ENCODE measurements at regions not wholly inside any gene's neighbourhood (a gene's known extent, or its start where the extent isn't known, plus 50 kb on each side); places are given as distances from the start of the nearest gene placed in this dataset.

DNA sequence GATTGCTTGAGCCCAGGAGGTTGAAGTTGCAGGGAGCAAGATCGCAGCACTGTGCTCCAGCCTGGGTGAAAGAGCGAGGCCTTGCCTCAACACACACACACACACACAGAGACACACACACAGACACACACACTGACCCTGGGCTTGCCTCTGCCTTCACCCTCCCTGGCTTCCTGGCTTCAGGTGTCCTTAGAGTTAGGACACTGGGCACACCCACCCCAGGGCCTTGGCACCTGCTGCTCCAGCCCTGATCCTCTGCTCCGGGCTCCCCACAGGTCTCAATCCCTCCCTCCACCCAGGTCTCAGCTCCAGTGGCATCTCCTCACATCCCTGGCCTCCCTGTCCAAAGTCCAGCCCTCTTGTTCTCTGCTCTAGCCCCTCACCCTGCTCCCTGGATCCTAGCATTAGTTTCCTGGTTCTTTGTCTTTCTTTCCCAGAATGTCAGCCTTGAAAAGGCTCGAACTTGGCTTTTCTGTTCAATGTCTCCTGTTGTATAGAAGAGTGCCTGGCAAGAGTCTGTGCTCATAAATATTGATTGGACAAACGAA is 212.9 kb downstream of the C9orf50 start:
- H3K36me3 Mint-ChIP-seq (ENCODE audit: low read depth): no peaks in the 10 kb centered on the region
- intact Hi-C loops (cut with micrococcal nuclease): no loop called here
- peaks cover 29% of the 10 kb centered on the region for H3K4me1 Mint-ChIP-seq (ENCODE audit: low read depth)
- no peak overlapping the region for H3K4me3 Mint-ChIP-seq
- H3K27ac Mint-ChIP-seq: no peak overlapping the region
- H3K9me3 Mint-ChIP-seq: peaks cover 12% of the 10 kb centered on the region
- peaks cover 12% of the 10 kb centered on the region for H3K27me3 Mint-ChIP-seq

DNA sequence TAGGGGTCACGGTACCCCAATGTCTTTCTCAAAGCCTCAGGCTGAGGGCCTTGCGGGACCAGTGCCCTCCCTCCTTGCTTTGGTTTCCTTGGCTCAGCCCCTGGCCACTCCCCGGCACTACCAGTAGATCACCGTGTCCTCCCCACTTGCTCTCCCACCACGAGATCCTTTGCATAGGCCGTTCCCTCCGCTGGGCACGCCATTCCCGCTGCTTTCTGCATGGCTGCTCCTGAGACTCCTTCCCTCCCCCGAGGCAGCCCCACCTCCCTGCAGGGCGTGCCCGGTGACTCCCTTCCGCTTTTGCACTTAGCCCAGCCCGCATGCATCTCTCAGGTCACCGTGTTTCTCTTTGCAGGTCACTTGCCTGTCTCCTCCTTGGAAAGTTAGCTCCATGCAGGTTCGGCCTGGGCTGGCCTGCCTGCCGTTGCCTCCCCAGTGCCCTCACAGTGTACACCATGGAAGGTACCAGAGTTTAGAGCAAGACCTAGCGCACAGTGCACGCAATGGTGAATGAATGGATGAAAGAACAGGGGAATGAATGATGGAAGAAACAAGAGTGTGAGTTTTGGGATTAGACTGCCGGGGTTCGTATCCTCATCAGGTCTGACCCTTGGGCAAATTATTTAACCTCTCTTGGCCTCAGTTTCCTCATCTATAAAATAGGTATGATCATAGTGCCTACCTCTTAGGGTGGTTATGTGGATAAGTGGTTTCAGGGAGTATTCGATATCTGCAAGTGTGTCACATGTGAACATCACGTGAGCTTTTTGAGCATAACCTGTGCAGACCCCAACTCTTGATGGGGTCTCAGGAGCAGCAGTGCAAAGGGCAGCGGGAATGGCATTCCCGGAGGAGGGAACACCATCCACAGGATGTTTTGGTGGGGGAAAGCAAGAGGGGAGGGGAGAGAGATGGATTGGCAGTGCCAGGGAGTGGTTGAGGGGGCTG is 214.3 kb downstream of the C9orf50 start:
- peaks cover 36% of the 10 kb centered on the region for H3K4me1 Mint-ChIP-seq (ENCODE audit: low read depth)
- peak overlapping the region; percentile 24 for H3K4me3 Mint-ChIP-seq
- peaks cover 12% of the 10 kb centered on the region for H3K9me3 Mint-ChIP-seq
- peaks cover 22% of the 10 kb centered on the region for H3K27me3 Mint-ChIP-seq
- H3K27ac Mint-ChIP-seq: peak overlapping the region; percentile 58
- no peaks in the 10 kb centered on the region for H3K36me3 Mint-ChIP-seq (ENCODE audit: low read depth)
- intact Hi-C loops (cut with micrococcal nuclease): no loop called here

DNA sequence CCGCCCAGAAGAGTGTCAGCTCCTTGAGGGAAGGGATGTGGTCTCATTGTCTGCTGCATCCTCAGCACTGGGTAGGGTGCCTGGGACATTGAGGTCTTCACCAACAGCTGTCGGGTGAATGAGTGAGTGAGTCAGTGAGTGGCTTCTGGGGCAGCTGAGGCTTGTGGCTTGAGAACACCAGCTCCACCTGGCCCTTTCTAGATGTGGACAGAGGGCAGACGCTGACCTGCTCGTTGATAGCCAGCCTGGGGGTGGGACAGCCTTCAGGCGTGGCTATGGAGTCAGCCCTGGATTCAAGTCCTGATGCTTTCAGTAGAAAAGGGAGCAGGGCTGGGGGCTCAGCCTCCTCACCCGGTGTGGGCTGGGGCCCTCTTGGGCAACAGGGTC is 215.1 kb downstream of the C9orf50 start:
- Mint-ChIP-seq H3K27me3 (peaks cover 22% of the 10 kb centered on the region), H3K9me3 (peaks cover 11% of the 10 kb centered on the region), H3K36me3 (ENCODE audit: low read depth) (no peaks in the 10 kb centered on the region), H3K27ac (peak overlapping the region; percentile 58), H3K4me3 (no peak overlapping the region), H3K4me1 (ENCODE audit: low read depth) (peaks cover 36% of the 10 kb centered on the region)
- intact Hi-C loops (cut with micrococcal nuclease): no loop called here

DNA sequence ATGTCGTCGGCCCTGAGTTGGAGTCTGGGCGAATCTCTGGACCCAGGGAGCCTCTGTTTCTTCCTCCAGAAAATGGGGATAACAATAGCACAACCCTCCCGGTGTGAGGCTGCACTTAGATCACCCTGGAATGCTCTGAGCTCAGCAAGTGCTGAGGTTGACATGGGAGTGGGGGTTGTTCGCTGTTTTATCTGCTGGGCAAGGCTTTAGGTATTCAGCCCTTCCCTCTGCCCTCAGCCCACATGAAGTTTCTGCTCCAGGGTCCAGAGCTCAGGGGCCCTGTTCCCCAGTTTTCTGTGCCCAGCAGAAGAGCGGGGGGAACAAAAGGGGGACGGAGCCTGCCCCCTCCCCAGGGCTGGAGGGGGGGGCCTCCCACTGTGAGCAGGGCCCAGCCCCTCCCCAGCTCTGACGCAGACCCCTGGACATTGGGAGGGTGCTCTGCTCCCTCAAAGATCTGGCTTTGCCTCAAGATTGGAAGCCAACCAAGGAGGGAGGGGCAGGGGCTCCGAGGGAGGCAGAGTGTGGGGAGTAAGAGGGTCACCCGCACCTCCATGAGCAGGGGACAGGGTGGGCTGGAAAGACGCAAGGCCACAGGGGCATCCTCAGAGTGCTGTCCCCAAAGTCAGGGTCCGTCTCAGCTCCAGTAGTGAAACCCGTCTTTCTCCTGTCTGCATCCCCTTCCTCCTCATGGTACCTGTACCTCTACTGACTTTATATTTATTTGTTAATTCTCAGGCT is 215.6 kb downstream of the C9orf50 start:
- H3K27me3 Mint-ChIP-seq: peaks cover 22% of the 10 kb centered on the region

DNA sequence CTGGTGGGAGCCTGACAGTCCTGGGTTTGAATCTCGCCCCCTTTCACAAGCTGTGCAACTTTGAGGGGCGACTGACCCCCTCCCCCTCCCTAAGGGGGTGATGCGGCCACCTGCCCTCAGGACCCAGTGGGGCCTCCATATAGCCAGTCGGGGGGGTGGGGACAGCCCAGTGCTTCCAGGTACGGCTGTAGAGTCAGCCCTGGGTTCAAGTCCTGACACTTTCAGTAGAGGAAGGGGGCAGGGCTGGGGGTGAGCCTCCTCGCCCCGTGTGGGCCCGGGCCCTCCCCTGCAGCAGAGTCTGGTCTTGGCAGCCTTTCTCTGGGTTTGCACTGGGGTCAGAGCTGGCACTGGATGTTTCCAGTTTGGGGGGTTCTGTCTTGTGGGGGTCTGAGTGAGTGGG is 216.3 kb downstream of the C9orf50 start:
- Mint-ChIP-seq H3K4me3 (no peak overlapping the region), H3K27ac (no peak overlapping the region), H3K4me1 (ENCODE audit: low read depth) (peaks cover 36% of the 10 kb centered on the region)

More for the DNA sequence above, 215.6 kb downstream of the C9orf50 start:
- intact Hi-C loops (cut with micrococcal nuclease): no loop called here
- no peak overlapping the region for H3K4me3 Mint-ChIP-seq
- peaks cover 6% of the 10 kb centered on the region for H3K9me3 Mint-ChIP-seq
- H3K27ac Mint-ChIP-seq: peak overlapping the region; percentile 58
- H3K4me1 Mint-ChIP-seq (ENCODE audit: low read depth): peaks cover 36% of the 10 kb centered on the region
- H3K36me3 Mint-ChIP-seq (ENCODE audit: low read depth): no peaks in the 10 kb centered on the region

DNA sequence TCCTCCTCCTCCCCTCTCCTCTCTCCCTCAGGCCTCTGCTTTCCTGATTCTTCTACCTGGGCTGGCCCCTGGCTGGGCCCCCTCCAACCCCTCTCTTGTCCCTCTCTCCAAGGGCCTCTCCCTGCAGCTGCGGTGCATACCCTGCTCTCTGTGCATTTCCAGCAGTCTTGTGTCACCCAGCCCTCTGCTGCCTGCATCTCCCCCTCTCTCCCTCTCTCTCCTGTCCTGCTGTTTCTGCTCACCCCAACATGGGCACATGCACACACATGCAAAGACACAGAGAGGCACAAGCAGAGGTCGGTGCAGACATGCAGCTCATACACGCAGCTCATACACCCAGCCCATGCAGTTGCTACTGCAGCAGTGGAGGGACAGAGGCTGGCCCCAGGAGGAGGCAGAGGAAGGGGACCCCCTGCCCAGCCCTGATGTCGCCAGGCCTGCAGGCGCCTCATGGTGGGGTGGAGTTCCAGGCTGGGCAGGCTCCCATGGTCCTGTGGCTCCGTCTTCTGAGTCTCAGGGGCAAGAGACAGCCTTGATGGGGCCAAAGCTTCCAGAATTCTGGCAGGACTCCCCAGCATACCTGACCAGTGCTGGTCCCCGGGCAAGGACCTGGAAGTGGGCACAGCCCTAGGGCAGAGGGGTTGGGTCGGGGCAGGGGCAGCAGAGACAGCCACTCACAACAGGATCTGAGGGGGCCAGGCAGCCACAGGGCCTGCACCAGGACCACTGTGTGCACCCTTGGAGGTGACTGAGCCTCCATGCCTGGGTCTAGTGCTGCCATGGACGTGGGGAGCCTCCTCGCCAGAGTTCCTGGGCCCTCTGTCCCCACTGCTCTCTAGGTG is 216.9 kb downstream of the C9orf50 start:
- peaks cover 28% of the 10 kb centered on the region for H3K27me3 Mint-ChIP-seq
- H3K36me3 Mint-ChIP-seq (ENCODE audit: low read depth): no peaks in the 10 kb centered on the region
- H3K4me3 Mint-ChIP-seq: no peak overlapping the region
- intact Hi-C loops (cut with micrococcal nuclease): no loop called here
- H3K27ac Mint-ChIP-seq: no peak overlapping the region
- H3K9me3 Mint-ChIP-seq: no peaks in the 10 kb centered on the region
- peaks cover 36% of the 10 kb centered on the region for H3K4me1 Mint-ChIP-seq (ENCODE audit: low read depth)

More for the DNA sequence above, 216.3 kb downstream of the C9orf50 start:
- intact Hi-C loops (cut with micrococcal nuclease): no loop called here
- Mint-ChIP-seq H3K9me3 (no peaks in the 10 kb centered on the region), H3K27me3 (peaks cover 26% of the 10 kb centered on the region), H3K36me3 (ENCODE audit: low read depth) (no peaks in the 10 kb centered on the region)

DNA sequence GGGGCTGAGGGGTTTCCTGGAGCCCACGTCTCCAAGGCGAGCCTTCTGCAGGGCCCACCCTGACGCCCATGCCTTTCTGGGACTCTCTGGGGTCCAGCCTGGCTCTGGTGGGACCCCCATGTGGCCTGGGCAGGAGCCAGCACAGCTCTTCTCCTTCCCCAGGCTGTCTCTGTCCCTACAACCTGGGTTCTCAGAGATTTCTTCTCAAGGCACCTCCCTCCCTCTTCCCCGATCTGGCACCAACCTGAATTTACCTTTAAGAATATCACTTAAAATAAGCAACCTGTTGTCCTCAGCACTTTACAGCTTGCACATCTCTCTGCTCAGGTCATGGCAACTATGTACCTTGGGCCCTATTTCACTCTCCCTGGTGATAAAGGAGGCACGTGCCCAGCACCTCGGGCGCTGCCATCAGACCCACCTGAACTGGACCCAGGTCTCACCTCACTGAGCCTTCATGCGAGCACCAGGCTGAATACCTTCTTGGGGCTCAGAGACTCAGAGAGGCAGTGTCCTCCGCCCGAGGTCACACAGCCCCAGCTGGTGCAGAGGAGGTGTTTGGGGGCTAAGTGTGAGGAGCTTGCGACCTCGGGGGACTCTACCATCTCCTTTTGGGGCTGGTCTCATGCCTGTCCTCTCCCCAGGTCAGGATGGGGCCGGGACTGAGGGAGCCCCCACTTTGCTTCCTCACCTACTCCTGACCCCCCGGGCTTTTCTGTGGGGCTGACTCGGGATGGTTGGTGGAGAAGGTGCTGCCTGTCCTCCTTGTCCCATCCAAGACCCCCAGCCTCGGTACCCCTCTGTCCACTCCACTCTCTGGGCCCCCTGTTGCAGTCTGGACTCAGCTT is 217.7 kb downstream of the C9orf50 start:
- no peaks in the 10 kb centered on the region for H3K36me3 Mint-ChIP-seq (ENCODE audit: low read depth)
- H3K27ac Mint-ChIP-seq: peak overlapping the region; percentile 47

DNA sequence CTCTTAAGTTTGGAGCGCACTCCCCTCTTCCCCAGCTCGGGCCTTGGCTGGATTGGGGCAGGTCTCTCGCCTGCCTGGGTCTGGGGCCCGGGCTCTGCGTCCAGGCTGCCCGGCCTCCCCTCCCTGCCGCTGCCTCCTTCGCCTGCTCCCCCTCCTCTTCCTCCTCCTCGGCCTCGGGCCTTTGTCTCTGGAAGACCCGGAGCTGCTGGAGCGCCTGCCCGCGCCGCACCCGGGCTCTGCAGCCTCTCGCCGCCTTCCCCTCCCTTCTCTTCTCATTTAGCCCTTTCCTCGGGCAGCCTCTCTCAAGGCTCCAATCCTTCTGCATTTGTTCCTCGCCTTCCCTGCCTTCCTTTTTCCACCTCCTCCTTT is 218.5 kb downstream of the C9orf50 start:
- Mint-ChIP-seq H3K27ac (peak overlapping the region; percentile 47), H3K4me3 (no peak overlapping the region), H3K27me3 (peaks cover 28% of the 10 kb centered on the region), H3K4me1 (ENCODE audit: low read depth) (peaks cover 28% of the 10 kb centered on the region), H3K36me3 (ENCODE audit: low read depth) (no peaks in the 10 kb centered on the region), H3K9me3 (no peaks in the 10 kb centered on the region)
- intact Hi-C loops (cut with micrococcal nuclease): no loop called here

More for the DNA sequence above, 217.7 kb downstream of the C9orf50 start:
- Mint-ChIP-seq H3K27me3 (peaks cover 28% of the 10 kb centered on the region), H3K4me1 (ENCODE audit: low read depth) (peaks cover 34% of the 10 kb centered on the region), H3K9me3 (no peaks in the 10 kb centered on the region), H3K4me3 (no peak overlapping the region)
- intact Hi-C loops (cut with micrococcal nuclease): no loop called here

DNA sequence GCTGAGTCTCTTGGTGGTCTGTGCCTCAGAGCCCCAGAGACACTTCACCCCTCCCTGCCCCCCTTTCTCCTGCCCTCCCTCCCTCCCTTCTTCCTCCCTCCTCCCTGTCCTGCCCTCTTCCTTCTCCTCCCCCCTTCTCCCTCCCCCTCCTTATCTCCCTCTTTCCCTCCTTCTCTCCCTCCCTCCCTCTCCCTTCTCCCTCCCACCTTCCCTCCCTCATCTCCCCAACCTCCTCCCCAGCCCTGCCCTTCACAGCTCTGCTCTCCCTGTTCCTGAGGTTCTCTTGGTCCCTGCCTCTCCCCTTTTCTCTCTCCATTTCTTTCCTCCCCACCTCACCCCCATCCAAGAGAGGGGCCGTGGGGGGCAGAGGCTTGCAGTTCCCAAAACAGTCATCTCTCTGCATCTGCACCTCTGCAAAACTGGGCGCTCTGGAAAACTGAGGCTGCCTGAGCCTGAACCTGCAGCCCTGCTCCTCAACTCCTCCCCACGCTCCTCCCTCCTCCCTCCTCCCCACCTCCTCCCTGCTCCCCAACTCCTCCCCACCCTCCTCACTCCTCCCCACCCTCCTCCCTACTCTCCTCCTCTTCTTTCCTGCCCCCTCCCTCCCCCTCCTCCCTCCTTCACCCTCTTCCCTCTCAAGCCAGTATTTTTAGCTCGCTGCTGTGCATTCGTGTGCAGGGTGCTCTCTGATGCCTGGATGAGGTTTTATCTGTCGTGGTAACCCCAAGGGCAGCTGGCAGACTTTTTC is 219.1 kb downstream of the C9orf50 start:
- Mint-ChIP-seq H3K4me3 (no peak overlapping the region), H3K27me3 (peaks cover 28% of the 10 kb centered on the region), H3K27ac (peak overlapping the region; percentile 47), H3K4me1 (ENCODE audit: low read depth) (peaks cover 22% of the 10 kb centered on the region), H3K36me3 (ENCODE audit: low read depth) (no peaks in the 10 kb centered on the region), H3K9me3 (no peaks in the 10 kb centered on the region)
- intact Hi-C loops (cut with micrococcal nuclease): no loop called here

DNA sequence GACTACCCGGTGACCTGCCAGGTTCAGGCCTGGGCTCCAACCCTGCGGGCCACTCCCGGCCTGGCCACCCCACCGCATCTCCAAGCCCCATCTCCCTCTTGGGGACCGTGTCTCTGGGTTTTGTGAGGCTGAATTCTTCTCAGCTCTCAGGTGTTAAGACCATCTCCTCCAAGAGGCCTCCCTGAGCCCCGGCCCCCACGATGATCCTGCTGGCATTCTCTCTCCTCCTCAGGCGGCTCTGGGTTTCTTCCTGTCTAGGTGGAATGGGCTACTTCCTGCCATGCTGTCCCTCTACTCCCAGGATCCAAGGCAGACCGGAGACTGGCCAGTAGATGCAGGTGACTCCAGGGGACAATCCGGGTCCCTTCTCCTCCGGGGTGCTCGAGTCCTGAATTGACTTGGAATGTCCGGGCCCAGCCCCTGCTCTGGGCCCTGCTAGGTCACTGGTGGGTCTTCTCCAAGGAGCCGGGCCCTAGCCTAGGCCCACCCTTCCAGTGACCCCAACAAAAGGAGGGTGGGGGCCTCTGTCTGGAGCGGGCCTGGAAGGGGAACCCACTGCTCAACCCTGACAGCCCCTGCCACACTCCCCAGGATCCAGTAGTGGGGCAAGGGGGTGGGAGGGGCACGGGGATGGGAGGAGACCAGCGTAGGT is 219.8 kb downstream of the C9orf50 start:
- Mint-ChIP-seq H3K4me1 (ENCODE audit: low read depth) (peaks cover 15% of the 10 kb centered on the region), H3K27me3 (peaks cover 26% of the 10 kb centered on the region), H3K4me3 (no peak overlapping the region), H3K36me3 (ENCODE audit: low read depth) (no peaks in the 10 kb centered on the region), H3K9me3 (no peaks in the 10 kb centered on the region), H3K27ac (no peak overlapping the region)
- intact Hi-C loops (cut with micrococcal nuclease): no loop called here

DNA sequence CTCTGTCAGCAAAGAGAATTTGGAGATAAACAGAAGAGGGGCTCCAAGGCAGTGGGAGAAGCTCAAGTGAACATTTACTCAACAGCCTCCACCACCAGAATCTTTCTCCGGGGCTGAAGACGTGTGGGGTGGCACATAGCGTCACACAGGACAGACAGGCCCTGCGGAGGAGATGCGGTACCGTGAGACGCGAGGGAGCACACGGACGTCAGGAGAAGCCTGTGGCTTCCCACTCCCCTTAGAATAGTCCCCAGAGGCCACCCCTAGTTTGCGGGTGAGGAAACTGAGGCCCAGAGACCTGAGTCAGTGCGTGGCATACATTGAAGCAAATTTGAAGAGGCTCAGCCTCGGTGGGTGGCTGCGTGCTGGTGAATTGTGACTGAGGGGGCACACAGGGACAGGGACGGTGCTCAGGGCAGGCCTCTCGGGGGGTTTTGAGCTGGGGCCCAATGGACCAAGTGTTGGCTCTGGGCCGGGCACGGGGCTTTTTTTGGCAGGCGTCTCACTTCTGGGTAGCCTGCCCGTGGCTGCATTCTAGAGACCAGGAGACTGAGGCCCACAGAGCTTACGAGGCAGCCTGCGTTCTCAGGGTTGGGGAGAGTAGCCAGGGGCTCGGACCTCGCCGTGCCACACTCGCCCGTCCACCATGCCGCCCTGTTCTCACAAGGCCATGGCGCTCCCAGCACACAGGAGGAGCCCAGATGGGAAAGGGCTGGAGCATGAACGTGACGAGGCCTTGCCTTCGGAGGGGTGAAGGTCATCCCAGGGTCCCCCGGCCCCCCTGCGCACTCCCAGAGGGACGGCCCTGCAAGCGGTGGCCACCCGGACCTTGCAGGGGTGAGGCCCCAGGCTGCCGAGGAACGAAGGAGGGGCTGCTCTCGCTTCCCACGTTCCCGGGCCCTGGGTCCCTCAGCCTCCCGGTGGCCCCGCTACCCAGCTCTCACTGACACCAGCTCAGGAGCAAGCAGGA is 220.6 kb downstream of the C9orf50 start:
- H3K4me1 Mint-ChIP-seq (ENCODE audit: low read depth): peaks cover 13% of the 10 kb centered on the region
- H3K4me3 Mint-ChIP-seq: no peak overlapping the region
- no peak overlapping the region for H3K27ac Mint-ChIP-seq
- intact Hi-C loops (cut with micrococcal nuclease): no loop called here
- no peaks in the 10 kb centered on the region for H3K36me3 Mint-ChIP-seq (ENCODE audit: low read depth)
- H3K9me3 Mint-ChIP-seq: no peaks in the 10 kb centered on the region
- H3K27me3 Mint-ChIP-seq: peaks cover 26% of the 10 kb centered on the region

Data from dendritic cell treated with granulocyte-macrophage colony-stimulating factor and Interleukin-4, amounts not matched to agents 40 ng/mL and 50 ng/mL, for 4 days (primary cell).